Colonic mucosa (tissue), 4 donors: ENCODE measurements at regions not wholly inside any gene's neighbourhood (a gene's known extent, or its start where the extent isn't known, plus 50 kb on each side); places are given as distances from the start of the nearest gene placed in this dataset.

ENCODE experiments used
- DNase-seq: peaks from one replicate; pipeline ENCODE4 v3.0.0-alpha.2; 2020
- H3K27ac ChIP-seq: fragments of 200-600 bp; one replicate; pipeline ENCODE4 v1.8.0; 2021
- H3K27me3 ChIP-seq: fragments of 200-600 bp; one replicate; pipeline ENCODE4 v1.8.0; 2021
- H3K36me3 ChIP-seq: fragments of 200-600 bp; one replicate; pipeline ENCODE4 v1.8.0; 2021
- H3K4me1 ChIP-seq: fragments of 200-600 bp; one replicate; pipeline ENCODE4 v1.8.0; 2021; ENCODE audit warnings: mild to moderate bottlenecking
- H3K4me3 ChIP-seq: fragments of 200-600 bp; one replicate; pipeline ENCODE4 v1.8.0; 2021
- H3K9ac ChIP-seq, 2 donors: one replicate each; pipeline ENCODE4 v1.7.0; 2013; ENCODE audit warnings: control low read depth in 2 of 2, low read depth in 2 of 2, low read length in 2 of 2
- H3K9me3 ChIP-seq: fragments of 200-600 bp; one replicate; pipeline ENCODE4 v1.8.0; 2021
- CTCF ChIP-seq: fragments of 200-600 bp; IDR thresholded peaks from one replicate; pipeline ENCODE4 v1.8.0; 2022; ENCODE audit warnings: antibody characterized with exemption, mild to moderate bottlenecking
- intact Hi-C: fragments of 100-400 bp; cut with DNase I; formaldehyde crosslinking; loops from one replicate; pipeline ENCODE4 v1.14.1; 2022
- donor health status: healthy.
- donor health status: DM: no; HTN: no; CAD: no.
- donor health status: DM: no; HTN: no; CAD: no.

GRCh38 chr5:51987239-51987638, 604.0 kb downstream of the ISL1 start:
- no peaks in the 10 kb centered on the region for H3K9me3 ChIP-seq

GRCh38 chr5:51987669-51988209, 604.5 kb downstream of the ISL1 start:
- Histone ChIP-seq H3K4me3 (no peak overlapping the region), H3K9me3 (no peaks in the 10 kb centered on the region), H3K36me3 (no peaks in the 10 kb centered on the region), H3K27me3 (no peaks in the 10 kb centered on the region), H3K9ac (no peak overlapping the region), H3K27ac (no peak overlapping the region), H3K4me1 (no peaks in the 10 kb centered on the region)
- DNase-seq: no peak
- no peak for TF ChIP-seq CTCF
- intact Hi-C loops: no loop called here

More at GRCh38 chr5:51987239-51987638, 604.0 kb downstream of the ISL1 start:
- Histone ChIP-seq H3K9ac (no peak overlapping the region), H3K4me1 (no peaks in the 10 kb centered on the region), H3K27ac (no peak overlapping the region), H3K27me3 (no peaks in the 10 kb centered on the region), H3K36me3 (no peaks in the 10 kb centered on the region), H3K4me3 (no peak overlapping the region)
- TF ChIP-seq CTCF: no peak
- intact Hi-C loops: no loop called here
- DNase-seq: no peak

GRCh38 chr5:51988634-51989033, 605.4 kb downstream of the ISL1 start:
- intact Hi-C loops: no loop called here
- no peak for TF ChIP-seq CTCF
- H3K9ac ChIP-seq: no peak overlapping the region
- H3K27me3 ChIP-seq: no peaks in the 10 kb centered on the region
- H3K9me3 ChIP-seq: no peaks in the 10 kb centered on the region
- no peaks in the 10 kb centered on the region for H3K4me1 ChIP-seq
- no peak for DNase-seq
- no peaks in the 10 kb centered on the region for H3K36me3 ChIP-seq
- no peak overlapping the region for H3K27ac ChIP-seq
- H3K4me3 ChIP-seq: no peak overlapping the region

- Histone ChIP-seq H3K4me1 (no peaks in the 10 kb centered on the region), H3K36me3 (no peaks in the 10 kb centered on the region), H3K4me3 (no peak overlapping the region), H3K27ac (no peak overlapping the region), H3K9ac (no peak overlapping the region), H3K9me3 (no peaks in the 10 kb centered on the region), H3K27me3 (no peaks in the 10 kb centered on the region)
- intact Hi-C loops: no loop called here
- DNase-seq: no peak
- no peak for TF ChIP-seq CTCF
Measured at GRCh38 chr5:51990241-51990640, 607.0 kb downstream of the ISL1 start.

GRCh38 chr5:51990661-51991180, 607.5 kb downstream of the ISL1 start:
- no peaks in the 10 kb centered on the region for H3K4me1 ChIP-seq
- H3K36me3 ChIP-seq: no peaks in the 10 kb centered on the region
- intact Hi-C loops: no loop called here
- H3K4me3 ChIP-seq: no peak overlapping the region
- H3K9me3 ChIP-seq: no peaks in the 10 kb centered on the region
- no peak overlapping the region for H3K27ac ChIP-seq
- no peak for DNase-seq
- no peak overlapping the region for H3K9ac ChIP-seq
- TF ChIP-seq CTCF: no peak
- no peaks in the 10 kb centered on the region for H3K27me3 ChIP-seq
